T47D (cell line): ENCODE measurements at regions not wholly inside any gene's neighbourhood (a gene's known extent, or its start where the extent isn't known, plus 50 kb on each side); places are given as distances from the start of the nearest gene placed in this dataset.
"Not testable (repeated sequence)": the region's sequence is repeated elsewhere in the genome, so short reads cannot be mapped to it uniquely, and the experiment has no call there.

Experiments
- DNase-seq, 2 experiments: peaks; one replicate each; pipeline versions ENCODE4 v3.0.0 to v3.0.0-alpha.2; 2011 to 2012; ENCODE audit warnings: low read depth in 1 of 2, low spot score in 1 of 2
- in situ Hi-C: cut with HindIII; loops from 2 replicates; pipeline ENCODE4 v1.10.0; 2016; ENCODE audit warnings: low sequenced_read_pairs, low pct_unique_long_range_greater_than_20kb

- in situ Hi-C loops, DNase-seq: not testable (repeated sequence)
Observed at GRCh38 chr9:66152406-66152805, 415.5 kb downstream of the FOXD4L4 start.

GRCh38 chr9:66153021-66153725, 416.2 kb downstream of the FOXD4L4 start:
- in situ Hi-C loops: not testable (repeated sequence)
- peak in 1 of 2 experiments; percentile 74 for DNase-seq

GRCh38 chr9:66153971-66154691, 417.2 kb downstream of the FOXD4L4 start:
- DNase-seq, in situ Hi-C loops: not testable (repeated sequence)

- DNase-seq, in situ Hi-C loops: not testable (repeated sequence)
Observed at GRCh38 chr9:66182316-66182715, 445.4 kb downstream of the FOXD4L4 start.

DNA sequence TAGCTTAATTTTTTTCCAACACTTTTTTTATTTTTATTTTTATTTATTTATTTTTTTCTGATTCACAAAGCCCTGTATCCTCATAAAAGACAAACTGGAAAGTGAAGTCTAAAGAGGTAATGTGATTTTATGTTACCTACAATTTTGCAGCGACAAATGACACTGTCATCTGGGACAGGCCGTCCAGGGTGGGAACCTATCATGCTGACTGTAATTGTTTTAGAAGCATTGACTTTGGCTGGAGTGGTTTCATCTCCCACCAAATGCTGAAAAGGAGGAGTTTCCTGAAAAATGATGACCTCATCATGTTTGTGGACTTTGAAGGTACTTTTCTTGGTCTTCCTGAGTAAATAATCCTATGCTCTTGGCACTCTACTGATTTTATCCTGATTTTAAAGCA, 446.7 kb downstream of the FOXD4L4 start:
- DNase-seq, in situ Hi-C loops: not testable (repeated sequence)

- DNase-seq, in situ Hi-C loops: not testable (repeated sequence)
Observed at GRCh38 chr9:66197199-66197598, 460.3 kb downstream of the FOXD4L4 start.

GRCh38 chr9:66198421-66198820, 461.5 kb downstream of the FOXD4L4 start:
- in situ Hi-C loops, DNase-seq: not testable (repeated sequence)

DNA sequence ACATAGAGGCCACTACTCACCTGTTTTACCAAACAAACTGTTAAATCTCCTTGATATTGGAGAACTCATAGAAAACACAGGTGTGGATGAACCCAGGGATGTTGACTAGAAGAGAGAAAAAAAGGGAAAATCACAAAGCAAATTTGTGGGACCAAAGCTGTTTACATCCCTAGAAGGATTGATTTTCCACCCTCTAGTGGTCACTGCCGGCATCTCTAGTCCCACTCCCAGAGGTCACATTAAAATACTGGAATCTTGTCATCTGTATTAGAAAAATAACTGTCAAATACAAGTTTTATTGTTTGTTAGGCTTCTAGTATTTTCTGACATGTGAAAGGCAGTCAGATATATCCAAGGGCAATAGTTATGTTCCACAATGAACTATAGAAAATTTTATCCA, 469.7 kb downstream of the FOXD4L4 start:
- DNase-seq, in situ Hi-C loops: not testable (repeated sequence)

GRCh38 chr9:66207914-66208313, 471.0 kb downstream of the FOXD4L4 start:
- DNase-seq, in situ Hi-C loops: not testable (repeated sequence)

DNA sequence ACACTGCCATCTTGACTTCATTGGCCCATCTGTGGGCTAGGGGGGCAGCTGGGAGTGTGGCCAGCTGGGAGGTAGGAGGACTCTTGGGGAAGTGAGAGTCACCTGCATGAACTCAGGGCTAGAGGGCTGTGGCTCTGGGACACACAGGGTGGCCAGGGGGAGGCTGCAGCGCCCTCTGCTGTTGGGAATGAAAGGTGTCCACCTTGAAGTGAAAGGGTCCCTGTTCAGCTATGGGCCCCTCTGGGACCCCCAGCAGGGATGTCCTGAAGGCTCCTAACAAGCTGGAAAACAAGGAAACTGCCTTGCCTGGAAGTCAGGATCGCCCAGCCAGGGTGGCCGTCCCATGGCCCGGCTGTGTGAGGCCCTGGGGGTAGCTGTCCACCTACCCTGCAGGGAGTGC, 507.8 kb downstream of the FOXD4L4 start:
- in situ Hi-C loops, DNase-seq: not testable (repeated sequence)

DNA sequence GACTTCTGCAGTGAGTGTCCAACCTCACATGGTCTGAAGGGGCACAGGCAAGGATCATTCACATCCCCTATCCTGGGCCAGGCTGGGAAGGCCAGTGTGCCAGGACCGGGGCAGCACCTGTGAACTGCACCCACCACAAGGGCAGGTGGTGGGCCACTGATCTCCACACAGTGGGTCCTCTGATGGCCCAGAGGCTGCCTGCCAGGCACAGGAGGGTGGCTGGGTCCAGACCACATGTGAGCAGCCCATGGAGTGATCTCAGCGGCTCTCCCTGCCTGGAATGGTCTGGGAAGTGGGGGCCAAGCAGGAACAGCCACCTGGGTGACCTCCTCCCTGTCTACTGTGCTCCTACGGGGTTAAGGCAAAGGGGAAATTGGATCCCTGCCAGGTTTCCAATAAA, 508.5 kb downstream of the FOXD4L4 start:
- DNase-seq, in situ Hi-C loops: not testable (repeated sequence)

GRCh38 chr9:66257581-66257980, 520.6 kb downstream of the FOXD4L4 start:
- DNase-seq, in situ Hi-C loops: not testable (repeated sequence)

DNA sequence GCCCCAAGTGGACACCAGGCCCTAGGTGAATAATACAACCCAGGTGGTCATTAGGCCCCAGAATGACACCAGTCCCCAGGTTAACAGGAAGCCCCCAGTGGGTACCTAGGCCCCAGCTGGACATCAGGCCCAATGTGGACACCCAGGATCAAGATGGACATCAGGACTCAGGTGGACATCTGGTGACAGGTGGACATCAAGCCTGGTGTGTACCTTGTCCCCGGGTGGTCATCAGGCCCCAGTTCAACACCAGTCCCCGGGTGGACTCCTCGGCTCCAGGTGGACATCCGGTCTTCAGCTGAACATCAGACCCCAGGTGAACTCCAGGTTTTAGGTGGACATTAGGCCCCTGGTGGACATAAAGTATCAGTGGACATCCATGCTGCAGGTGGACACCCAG, 524.6 kb downstream of the FOXD4L4 start:
- in situ Hi-C loops, DNase-seq: not testable (repeated sequence)

DNA sequence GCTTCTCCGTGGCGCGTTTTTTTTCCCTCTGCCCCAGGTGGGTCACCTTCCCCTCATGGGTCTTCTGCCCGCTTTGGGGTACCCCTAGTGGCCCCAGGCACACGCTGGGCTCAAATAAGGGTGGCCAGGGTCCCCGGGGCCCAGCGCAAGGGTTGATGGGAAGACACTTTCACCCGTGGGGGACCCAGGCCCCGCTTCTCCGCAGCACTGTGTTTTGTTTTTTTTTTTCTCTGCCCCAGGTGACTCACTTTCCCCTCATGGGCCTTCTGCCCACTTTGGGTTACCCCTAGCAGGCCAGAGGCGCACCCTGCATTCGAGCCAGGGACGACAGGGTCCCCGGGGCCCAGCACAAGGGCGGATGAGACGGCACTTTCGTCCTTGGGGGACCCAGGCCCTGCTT, 526.7 kb downstream of the FOXD4L4 start:
- DNase-seq, in situ Hi-C loops: not testable (repeated sequence)

DNA sequence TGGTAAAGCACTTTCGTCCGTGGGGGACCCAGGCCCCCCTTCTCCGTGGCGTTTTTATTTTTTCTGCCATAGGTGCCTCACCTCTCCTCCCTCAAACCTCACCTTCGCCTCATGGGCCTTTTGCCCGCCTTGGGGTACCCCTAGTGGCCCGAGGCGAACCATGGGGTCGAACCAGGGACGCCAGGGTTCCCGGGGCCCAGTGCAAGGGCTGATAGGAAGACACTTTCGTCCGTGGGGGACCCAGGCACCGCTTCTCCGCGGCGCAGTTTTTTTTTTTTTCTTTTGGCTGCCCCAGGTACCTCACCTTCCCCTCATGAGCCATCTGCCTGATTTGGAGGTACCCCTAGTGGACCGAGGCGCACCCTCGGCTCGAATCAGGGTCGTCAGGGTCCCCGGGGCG, 527.8 kb downstream of the FOXD4L4 start:
- DNase-seq, in situ Hi-C loops: not testable (repeated sequence)

GRCh38 chr9:66266202-66266601, 529.3 kb downstream of the FOXD4L4 start:
- in situ Hi-C loops: not testable (repeated sequence)

GRCh38 chr9:66266856-66267430, 530.0 kb downstream of the FOXD4L4 start:
- in situ Hi-C loops: not testable (repeated sequence)

More at GRCh38 chr9:66266202-66266601, 529.3 kb downstream of the FOXD4L4 start:
- DNase-seq: not testable (repeated sequence)

DNA sequence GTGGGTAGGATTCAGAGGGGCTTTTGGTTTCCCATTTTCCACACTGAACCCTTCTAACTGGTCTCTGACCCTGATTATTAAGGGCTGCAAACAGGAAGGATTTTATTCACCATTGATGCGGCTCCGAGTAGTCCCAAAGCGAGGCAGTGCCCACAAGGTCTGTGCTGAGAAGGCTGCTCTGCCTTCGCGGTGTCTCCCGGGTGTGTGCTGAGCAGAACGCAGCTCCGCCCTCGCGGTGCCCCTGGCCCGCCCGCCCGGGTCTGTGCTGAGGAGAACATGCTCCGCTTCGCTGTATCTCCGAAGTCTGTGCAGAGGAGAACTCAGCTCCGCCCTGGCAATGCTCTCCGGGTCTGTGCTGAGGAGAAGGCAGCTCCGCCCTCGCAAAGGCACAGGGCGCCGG, 530.7 kb downstream of the FOXD4L4 start:
- DNase-seq, in situ Hi-C loops: not testable (repeated sequence)

More at GRCh38 chr9:66266856-66267430, 530.0 kb downstream of the FOXD4L4 start:
- not testable (repeated sequence) for DNase-seq
